Tibial nerve (tissue), 3 donors: ENCODE measurements at regions not wholly inside any gene's neighbourhood (a gene's known extent, or its start where the extent isn't known, plus 50 kb on each side); places are given as distances from the start of the nearest gene placed in this dataset.

Experiments used
- POLR2A ChIP-seq, 2 donors: fragments of 450-650 bp; IDR thresholded peaks; one replicate each; pipeline ENCODE4 v1.6.1; 2017; ENCODE audit warnings: antibody characterized with exemption in 2 of 2, mild to moderate bottlenecking in 2 of 2, moderate library complexity in 2 of 2
- TF ChIP-seq, protein P1 (sequence below), 5 experiments: fragments of 200-600 bp in 3 of 5; fragments of 450-650 bp in 2 of 5; sonication (generic) in 3 of 5; IDR thresholded peaks; one replicate each; pipeline ENCODE4 v1.5.1; 2016 to 2019; ENCODE audit warnings: antibody characterized with exemption in 5 of 5, mild to moderate bottlenecking in 3 of 5, moderate library complexity in 2 of 5

DNA sequence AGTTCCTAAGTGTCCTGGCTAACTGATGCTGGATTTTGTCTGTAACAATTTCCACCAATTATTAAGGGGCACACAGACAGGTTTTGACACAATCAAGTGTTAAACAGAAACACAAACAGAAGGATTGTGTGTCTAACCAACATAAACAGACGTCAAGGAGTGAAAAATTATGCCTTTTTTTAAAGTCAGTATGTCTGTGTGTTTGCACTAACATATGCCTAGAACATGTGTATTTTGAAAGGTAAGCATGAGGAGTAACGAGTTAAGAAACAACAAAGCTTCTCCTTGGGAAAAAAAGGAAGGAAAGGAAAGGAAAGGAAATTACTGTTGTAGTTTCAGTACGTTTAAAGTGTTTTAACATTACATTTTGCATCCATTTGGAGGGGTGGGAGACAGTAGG lies 466.3 kb upstream of the ID4 start:
- TF ChIP-seq, protein P1, sequence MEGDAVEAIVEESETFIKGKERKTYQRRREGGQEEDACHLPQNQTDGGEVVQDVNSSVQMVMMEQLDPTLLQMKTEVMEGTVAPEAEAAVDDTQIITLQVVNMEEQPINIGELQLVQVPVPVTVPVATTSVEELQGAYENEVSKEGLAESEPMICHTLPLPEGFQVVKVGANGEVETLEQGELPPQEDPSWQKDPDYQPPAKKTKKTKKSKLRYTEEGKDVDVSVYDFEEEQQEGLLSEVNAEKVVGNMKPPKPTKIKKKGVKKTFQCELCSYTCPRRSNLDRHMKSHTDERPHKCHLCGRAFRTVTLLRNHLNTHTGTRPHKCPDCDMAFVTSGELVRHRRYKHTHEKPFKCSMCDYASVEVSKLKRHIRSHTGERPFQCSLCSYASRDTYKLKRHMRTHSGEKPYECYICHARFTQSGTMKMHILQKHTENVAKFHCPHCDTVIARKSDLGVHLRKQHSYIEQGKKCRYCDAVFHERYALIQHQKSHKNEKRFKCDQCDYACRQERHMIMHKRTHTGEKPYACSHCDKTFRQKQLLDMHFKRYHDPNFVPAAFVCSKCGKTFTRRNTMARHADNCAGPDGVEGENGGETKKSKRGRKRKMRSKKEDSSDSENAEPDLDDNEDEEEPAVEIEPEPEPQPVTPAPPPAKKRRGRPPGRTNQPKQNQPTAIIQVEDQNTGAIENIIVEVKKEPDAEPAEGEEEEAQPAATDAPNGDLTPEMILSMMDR (IDR thresholded peaks at IDR 0.05), result no peak
- no peak for TF ChIP-seq POLR2A (IDR thresholded peaks at IDR 0.05)
